ENCODE measurements at regions not wholly inside any gene's neighbourhood (a gene's known extent, or its start where the extent isn't known, plus 50 kb on each side); places are given as distances from the start of the nearest gene placed in this dataset.

DNA sequence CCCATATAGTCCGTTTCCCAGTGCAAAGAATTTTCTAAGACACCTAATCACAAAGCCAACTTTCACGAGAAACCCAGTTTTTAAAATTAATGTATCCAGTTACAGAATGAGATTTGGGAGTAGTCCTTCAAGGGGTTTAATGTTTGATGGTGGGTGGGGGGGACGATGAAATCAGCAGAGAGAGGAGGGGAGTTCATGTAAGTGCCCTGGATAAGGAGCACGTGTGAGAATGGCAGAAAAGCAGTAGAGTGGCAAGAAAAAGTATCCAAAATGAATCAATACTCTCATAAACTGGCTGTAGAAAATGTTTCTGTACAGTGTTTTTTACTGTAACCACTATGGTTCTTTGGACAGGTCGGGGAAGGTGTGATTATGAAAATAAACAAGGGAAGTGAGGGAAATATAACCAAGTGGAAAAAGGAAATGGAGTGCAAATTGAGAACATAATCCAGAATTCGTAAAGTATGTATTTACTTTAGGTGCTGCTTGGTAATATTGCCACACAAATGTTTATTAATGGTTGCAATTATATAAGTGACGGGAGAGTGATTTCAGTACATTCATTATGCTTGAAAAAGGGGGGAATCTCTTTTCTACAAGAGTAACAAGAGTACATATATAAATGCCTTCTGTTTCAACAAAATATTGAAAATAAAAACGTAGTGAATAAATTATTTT is 118.7 kb upstream of the RRP15 start:
- Histone ChIP-seq H3K27ac (ENCODE audit: low read length) (no peak overlapping the region), H3K9me3 (ENCODE audit: control insufficient read depth, insufficient read depth, low read length) (no peaks in the 10 kb centered on the region), H3K4me1 (ENCODE audit: control insufficient read depth, insufficient read depth, low read length) (no peaks in the 10 kb centered on the region), H3K27me3 (ENCODE audit: control insufficient read depth, insufficient read depth, low read length) (0 out of 2 replicates have a peak, but pooled peaks cover 2% of the 10 kb centered on the region), H3K4me3 (ENCODE audit: low read length) (no peak overlapping the region; the same call in 1 of the 2 replicates), H3K36me3 (ENCODE audit: control insufficient read depth, insufficient read depth, low read length) (no peaks in the 10 kb centered on the region)
- WGBS (ENCODE audit: insufficient coverage, insufficient read length): no CpG with 5 or more reads among the region's 8 CpGs
- no peak for DNase-seq (ENCODE audit: low read depth, low spot score)

DNA sequence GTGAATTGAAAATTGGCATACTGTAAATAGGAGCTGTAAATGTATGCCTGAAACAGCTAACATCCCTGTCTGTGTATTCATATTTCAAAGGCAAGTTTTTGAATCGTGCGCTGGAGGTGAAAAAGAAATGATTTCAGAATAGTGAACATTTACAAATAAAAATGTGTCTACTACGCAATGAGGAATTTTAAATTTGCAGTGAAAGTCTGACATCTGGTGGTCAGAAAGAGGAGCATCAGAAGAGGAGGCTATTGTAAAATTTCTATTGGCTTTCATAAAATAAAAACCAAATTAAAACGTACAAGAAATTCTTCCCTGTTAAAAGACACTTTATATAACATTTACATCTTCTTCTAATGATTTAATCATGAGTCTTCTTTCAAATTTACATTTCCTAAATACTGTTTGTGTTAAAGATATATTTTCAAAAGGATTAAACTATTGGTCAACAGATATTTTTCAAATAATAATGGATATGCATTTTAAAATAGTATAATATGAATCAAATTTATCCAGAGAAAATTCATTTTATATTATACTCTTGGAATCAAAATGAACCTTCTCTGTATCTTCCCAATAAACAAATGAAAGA is 113.7 kb upstream of the RRP15 start:
- DNase-seq (ENCODE audit: low read depth, low spot score): no peak
- H3K9me3 ChIP-seq (ENCODE audit: control insufficient read depth, insufficient read depth, low read length): no peaks in the 10 kb centered on the region
- no CpG with 5 or more reads among the region's 4 CpGs for WGBS (ENCODE audit: insufficient coverage, insufficient read length)
- H3K27me3 ChIP-seq (ENCODE audit: control insufficient read depth, insufficient read depth, low read length): 0 out of 2 replicates have a peak, but pooled peaks cover under 1% of the 10 kb centered on the region
- H3K36me3 ChIP-seq (ENCODE audit: control insufficient read depth, insufficient read depth, low read length): no peaks in the 10 kb centered on the region
- no peak overlapping the region for H3K27ac ChIP-seq (ENCODE audit: low read length)
- H3K4me3 ChIP-seq (ENCODE audit: low read length): no peak overlapping the region
- H3K4me1 ChIP-seq (ENCODE audit: control insufficient read depth, insufficient read depth, low read length): no peaks in the 10 kb centered on the region

DNA sequence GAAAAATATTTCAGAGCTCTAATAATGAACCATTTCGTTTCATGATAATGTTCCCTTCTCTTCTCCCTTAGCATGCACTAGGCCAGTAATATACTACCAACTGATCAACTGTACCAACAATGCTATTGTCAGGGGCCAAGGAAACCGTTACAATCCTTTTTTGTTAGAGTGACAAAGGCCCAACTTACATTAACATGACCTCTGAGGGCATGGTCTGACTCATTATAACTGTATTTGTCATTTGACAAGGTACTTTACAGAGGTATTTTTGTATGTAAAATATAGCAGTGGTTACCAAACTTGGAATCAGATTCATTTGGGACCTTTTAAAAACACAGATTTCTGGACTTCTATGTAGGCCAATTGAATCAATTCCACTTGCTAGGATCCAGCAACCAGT is 102.6 kb upstream of the RRP15 start:
- no CpG with 5 or more reads among the region's 2 CpGs for WGBS (ENCODE audit: insufficient coverage, insufficient read length)
- no peaks in the 10 kb centered on the region for H3K9me3 ChIP-seq (ENCODE audit: control insufficient read depth, insufficient read depth, low read length)

DNA sequence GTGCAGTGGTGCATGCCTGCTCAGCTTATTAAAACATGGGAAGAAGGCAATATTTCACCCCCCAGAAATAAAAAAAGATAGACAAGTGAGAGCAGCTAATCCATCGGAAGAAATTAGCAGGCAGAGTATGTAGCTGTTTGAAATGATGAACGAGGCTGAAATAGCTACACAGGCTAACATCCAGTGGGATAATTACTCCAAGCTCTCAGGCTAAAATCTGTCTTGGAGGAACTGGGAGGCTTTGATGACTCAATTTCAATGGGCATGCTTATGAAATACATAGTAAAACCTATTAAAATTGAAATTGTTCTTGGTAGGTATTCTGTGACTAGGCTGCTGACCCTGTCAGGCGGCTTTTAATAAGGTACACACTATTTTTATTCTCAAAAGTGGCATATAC is 84.1 kb upstream of the RRP15 start:
- WGBS (ENCODE audit: insufficient coverage, insufficient read length): no CpG with 5 or more reads among the region's 3 CpGs
- Histone ChIP-seq H3K36me3 (ENCODE audit: control insufficient read depth, insufficient read depth, low read length) (no peaks in the 10 kb centered on the region), H3K27ac (ENCODE audit: low read length) (no peak overlapping the region), H3K9me3 (ENCODE audit: control insufficient read depth, insufficient read depth, low read length) (no peaks in the 10 kb centered on the region), H3K4me1 (ENCODE audit: control insufficient read depth, insufficient read depth, low read length) (no peaks in the 10 kb centered on the region), H3K27me3 (ENCODE audit: control insufficient read depth, insufficient read depth, low read length) (no peaks in the 10 kb centered on the region), H3K4me3 (ENCODE audit: low read length) (no peak overlapping the region)
- no peak for DNase-seq (ENCODE audit: low read depth, low spot score)

More for the DNA sequence above, 102.6 kb upstream of the RRP15 start:
- no peaks in the 10 kb centered on the region for H3K36me3 ChIP-seq (ENCODE audit: control insufficient read depth, insufficient read depth, low read length)
- no peak overlapping the region for H3K27ac ChIP-seq (ENCODE audit: low read length)
- no peak for DNase-seq (ENCODE audit: low read depth, low spot score)
- no peak overlapping the region for H3K4me3 ChIP-seq (ENCODE audit: low read length)
- no peaks in the 10 kb centered on the region for H3K27me3 ChIP-seq (ENCODE audit: control insufficient read depth, insufficient read depth, low read length)
- H3K4me1 ChIP-seq (ENCODE audit: control insufficient read depth, insufficient read depth, low read length): no peaks in the 10 kb centered on the region

DNA sequence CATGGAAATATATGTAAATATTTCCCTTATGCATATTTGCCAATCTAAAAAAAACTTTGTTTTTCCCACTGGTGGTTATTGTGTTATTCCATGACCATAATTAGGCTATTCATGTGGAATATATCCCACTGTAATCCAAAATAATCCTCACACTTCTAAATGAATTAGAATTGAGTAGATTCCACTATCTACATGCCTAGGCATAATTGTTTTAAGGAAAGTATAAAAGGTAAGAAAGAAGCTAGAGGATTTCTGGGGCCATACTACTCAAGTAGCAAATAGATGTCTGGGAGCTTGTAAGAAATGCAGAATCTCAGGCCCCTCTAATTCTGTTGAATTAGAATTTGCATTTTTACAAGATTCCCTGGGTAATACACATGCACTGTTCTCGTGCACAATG is 83.5 kb upstream of the RRP15 start:
- H3K27ac ChIP-seq (ENCODE audit: low read length): no peak overlapping the region
- H3K36me3 ChIP-seq (ENCODE audit: control insufficient read depth, insufficient read depth, low read length): no peaks in the 10 kb centered on the region
- H3K27me3 ChIP-seq (ENCODE audit: control insufficient read depth, insufficient read depth, low read length): no peaks in the 10 kb centered on the region
- no peaks in the 10 kb centered on the region for H3K9me3 ChIP-seq (ENCODE audit: control insufficient read depth, insufficient read depth, low read length)
- WGBS (ENCODE audit: insufficient coverage, insufficient read length): no CpG with 5 or more reads among the region's 1 CpG
- DNase-seq (ENCODE audit: low read depth, low spot score): no peak
- no peak overlapping the region for H3K4me3 ChIP-seq (ENCODE audit: low read length)
- H3K4me1 ChIP-seq (ENCODE audit: control insufficient read depth, insufficient read depth, low read length): no peaks in the 10 kb centered on the region

DNA sequence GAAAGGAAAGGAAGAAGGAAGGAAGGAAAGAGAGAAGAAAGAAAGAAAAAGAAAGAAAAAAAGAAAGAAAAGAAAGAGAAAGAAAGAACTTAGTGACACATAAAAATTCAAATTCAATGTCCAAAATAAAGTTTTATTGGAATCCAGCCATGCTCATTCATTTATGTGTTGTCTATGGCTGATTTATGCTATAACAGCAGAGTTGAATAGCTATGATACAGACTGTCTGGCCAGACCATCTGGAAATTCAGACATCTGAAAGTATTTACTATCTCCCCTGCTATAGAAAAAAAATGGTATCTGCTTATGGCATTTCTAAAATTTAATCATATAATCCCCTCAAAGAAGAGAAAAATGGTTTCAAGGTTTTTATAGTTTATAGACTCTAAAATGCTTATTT is 79.4 kb upstream of the RRP15 start:
- Histone ChIP-seq H3K4me1 (ENCODE audit: control insufficient read depth, insufficient read depth, low read length) (no peaks in the 10 kb centered on the region), H3K9me3 (ENCODE audit: control insufficient read depth, insufficient read depth, low read length) (no peaks in the 10 kb centered on the region), H3K36me3 (ENCODE audit: control insufficient read depth, insufficient read depth, low read length) (no peaks in the 10 kb centered on the region), H3K4me3 (ENCODE audit: low read length) (no peak overlapping the region), H3K27me3 (ENCODE audit: control insufficient read depth, insufficient read depth, low read length) (no peaks in the 10 kb centered on the region), H3K27ac (ENCODE audit: low read length) (no peak overlapping the region)
- DNase-seq (ENCODE audit: low read depth, low spot score): no peak

DNA sequence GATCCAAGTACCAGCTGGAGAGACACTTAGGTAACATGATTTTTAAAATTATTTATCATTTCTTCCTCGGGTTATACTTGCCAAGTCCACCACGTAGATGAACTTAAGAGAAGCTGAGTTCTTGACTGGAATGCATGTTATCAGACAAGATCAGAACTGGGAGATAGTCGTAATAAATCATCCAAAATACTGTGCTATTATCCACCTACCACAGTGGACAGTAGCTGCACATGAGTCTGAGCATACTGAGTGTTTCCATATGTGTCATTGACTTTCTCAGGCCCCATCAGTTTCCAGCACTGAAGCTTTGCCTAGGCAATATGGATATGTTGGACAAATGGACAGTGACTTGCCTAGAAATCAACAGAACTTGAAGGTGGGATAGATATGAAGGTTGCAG is 77.9 kb upstream of the RRP15 start:
- no peak overlapping the region for H3K27ac ChIP-seq (ENCODE audit: low read length)
- no peaks in the 10 kb centered on the region for H3K27me3 ChIP-seq (ENCODE audit: control insufficient read depth, insufficient read depth, low read length)
- no peaks in the 10 kb centered on the region for H3K9me3 ChIP-seq (ENCODE audit: control insufficient read depth, insufficient read depth, low read length)
- H3K36me3 ChIP-seq (ENCODE audit: control insufficient read depth, insufficient read depth, low read length): no peaks in the 10 kb centered on the region
- no peak for DNase-seq (ENCODE audit: low read depth, low spot score)
- H3K4me3 ChIP-seq (ENCODE audit: low read length): no peak overlapping the region
- WGBS (ENCODE audit: insufficient coverage, insufficient read length): no CpG with 5 or more reads among the region's 3 CpGs
- H3K4me1 ChIP-seq (ENCODE audit: control insufficient read depth, insufficient read depth, low read length): no peaks in the 10 kb centered on the region

DNA sequence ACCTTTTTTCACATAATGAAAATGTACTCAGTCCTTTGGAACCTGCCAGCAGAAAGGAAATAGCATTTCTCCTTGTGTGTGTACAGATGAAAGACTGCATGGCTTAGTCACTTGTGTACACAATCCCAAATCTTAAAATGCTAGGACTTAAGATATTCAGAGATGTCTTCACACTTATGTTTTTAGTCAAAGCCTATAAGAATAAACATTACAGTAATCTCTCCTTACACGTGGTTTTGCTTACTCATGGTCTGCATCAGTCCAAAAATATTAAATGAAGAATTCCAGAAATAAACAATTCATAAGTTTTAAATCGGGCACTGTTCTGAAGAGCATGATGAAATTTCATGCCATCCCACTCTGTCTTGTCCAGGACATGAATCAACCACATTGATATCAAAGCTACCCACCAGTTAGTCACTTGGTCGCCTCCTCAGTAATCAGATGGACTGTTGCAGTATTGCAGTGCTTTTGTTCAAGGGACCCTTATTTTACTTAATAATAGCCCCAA is 75.7 kb upstream of the RRP15 start:
- Histone ChIP-seq H3K36me3 (ENCODE audit: control insufficient read depth, insufficient read depth, low read length) (no peaks in the 10 kb centered on the region), H3K9me3 (ENCODE audit: control insufficient read depth, insufficient read depth, low read length) (no peaks in the 10 kb centered on the region), H3K4me3 (ENCODE audit: low read length) (no peak overlapping the region), H3K27ac (ENCODE audit: low read length) (no peak overlapping the region), H3K4me1 (ENCODE audit: control insufficient read depth, insufficient read depth, low read length) (no peaks in the 10 kb centered on the region), H3K27me3 (ENCODE audit: control insufficient read depth, insufficient read depth, low read length) (no peaks in the 10 kb centered on the region)
- WGBS (ENCODE audit: insufficient coverage, insufficient read length): no CpG with 5 or more reads among the region's 3 CpGs
- no peak for DNase-seq (ENCODE audit: low read depth, low spot score)

DNA sequence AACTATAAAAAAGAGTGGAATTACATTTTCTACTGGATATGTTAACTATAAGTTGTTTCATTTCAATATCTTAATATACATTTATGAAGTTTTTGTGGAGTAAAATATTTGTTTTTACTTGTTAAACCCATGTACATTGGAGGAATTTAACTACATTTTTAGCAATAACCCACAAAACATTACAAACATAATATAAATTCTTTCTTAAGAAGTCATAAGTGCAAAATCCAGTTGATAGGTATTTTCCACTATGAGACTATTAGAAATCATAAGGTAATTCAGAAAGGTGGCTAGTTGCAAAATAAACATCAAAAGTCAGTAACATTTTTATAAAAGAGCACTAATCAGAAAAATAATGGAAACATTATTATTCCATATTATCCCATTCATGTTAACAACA is 73.9 kb upstream of the RRP15 start:
- Histone ChIP-seq H3K36me3 (ENCODE audit: control insufficient read depth, insufficient read depth, low read length) (no peaks in the 10 kb centered on the region), H3K9me3 (ENCODE audit: control insufficient read depth, insufficient read depth, low read length) (no peaks in the 10 kb centered on the region), H3K27ac (ENCODE audit: low read length) (no peak overlapping the region), H3K4me1 (ENCODE audit: control insufficient read depth, insufficient read depth, low read length) (0 out of 2 replicates have a peak, but pooled peaks cover 1% of the 10 kb centered on the region), H3K4me3 (ENCODE audit: low read length) (no peak overlapping the region), H3K27me3 (ENCODE audit: control insufficient read depth, insufficient read depth, low read length) (no peaks in the 10 kb centered on the region)
- no peak for DNase-seq (ENCODE audit: low read depth, low spot score)

DNA sequence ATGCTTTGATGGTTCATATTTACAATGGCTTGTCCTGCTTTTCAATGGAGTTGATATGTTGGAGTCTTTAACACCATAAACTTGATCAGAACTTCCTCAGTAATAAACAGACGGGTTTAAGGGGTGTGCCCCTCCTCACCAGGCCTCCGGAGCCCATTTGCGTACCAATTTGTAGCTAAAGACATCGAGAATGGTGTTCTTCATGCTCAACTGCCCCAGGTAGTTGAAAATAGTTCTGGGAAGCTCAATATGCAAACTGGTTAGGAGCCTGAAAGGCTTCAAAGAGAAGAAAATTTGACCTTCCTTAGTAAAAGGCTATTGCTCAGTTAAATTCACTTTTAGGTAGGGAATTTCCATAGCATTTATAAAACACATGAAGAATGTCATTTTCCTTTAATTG is 68.1 kb upstream of the RRP15 start:
- Histone ChIP-seq H3K27me3 (ENCODE audit: control insufficient read depth, insufficient read depth, low read length) (no peaks in the 10 kb centered on the region), H3K36me3 (ENCODE audit: control insufficient read depth, insufficient read depth, low read length) (no peaks in the 10 kb centered on the region), H3K4me3 (ENCODE audit: low read length) (no peak overlapping the region), H3K27ac (ENCODE audit: low read length) (no peak overlapping the region), H3K9me3 (ENCODE audit: control insufficient read depth, insufficient read depth, low read length) (no peaks in the 10 kb centered on the region), H3K4me1 (ENCODE audit: control insufficient read depth, insufficient read depth, low read length) (peaks cover 3% of the 10 kb centered on the region; the same call in 1 of the 2 replicates)
- WGBS (ENCODE audit: insufficient coverage, insufficient read length): no CpG with 5 or more reads among the region's 4 CpGs
- no peak for DNase-seq (ENCODE audit: low read depth, low spot score)

DNA sequence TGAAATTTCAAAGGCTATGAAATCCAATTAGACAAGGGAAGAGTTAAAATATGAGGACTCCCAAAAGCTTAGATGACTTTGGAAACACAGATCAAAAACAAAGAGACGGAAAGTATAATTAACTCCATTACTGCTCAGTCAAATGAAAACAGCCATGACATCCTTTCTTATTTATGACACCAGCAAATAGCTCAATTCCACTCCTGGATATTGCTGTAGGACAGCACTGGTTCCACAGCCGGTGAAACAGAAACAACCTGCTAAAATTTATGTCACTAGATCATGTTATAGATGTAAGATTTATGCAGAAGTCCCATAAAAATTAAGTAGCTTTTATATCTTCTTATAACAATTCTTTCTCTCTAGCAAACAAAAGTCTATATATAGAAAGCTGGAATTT is 65.6 kb upstream of the RRP15 start:
- Histone ChIP-seq H3K4me1 (ENCODE audit: control insufficient read depth, insufficient read depth, low read length) (peaks cover 3% of the 10 kb centered on the region; the same call in 1 of the 2 replicates), H3K36me3 (ENCODE audit: control insufficient read depth, insufficient read depth, low read length) (no peaks in the 10 kb centered on the region), H3K4me3 (ENCODE audit: low read length) (no peak overlapping the region), H3K27ac (ENCODE audit: low read length) (no peak overlapping the region), H3K27me3 (ENCODE audit: control insufficient read depth, insufficient read depth, low read length) (no peaks in the 10 kb centered on the region), H3K9me3 (ENCODE audit: control insufficient read depth, insufficient read depth, low read length) (no peaks in the 10 kb centered on the region)
- DNase-seq (ENCODE audit: low read depth, low spot score): no peak
- no CpG with 5 or more reads among the region's 2 CpGs for WGBS (ENCODE audit: insufficient coverage, insufficient read length)
